22Rv1 (cell line): ENCODE measurements at regions not wholly inside any gene's neighbourhood (a gene's known extent, or its start where the extent isn't known, plus 50 kb on each side); places are given as distances from the start of the nearest gene placed in this dataset.

ENCODE experiments used
- ZFX ChIP-seq: fragments of 450-650 bp; IDR thresholded peaks from 2 replicates; pipeline ENCODE4 v1.6.1; 2017; ENCODE audit warnings: antibody characterized with exemption, borderline replicate concordance
- TF ChIP-seq, protein P1 (sequence below): fragments of 450-650 bp; IDR thresholded peaks from 2 replicates; pipeline ENCODE4 v1.5.1; 2017; ENCODE audit warnings: mild to moderate bottlenecking

GRCh38 chr3:11703146-11703545 is 59.4 kb upstream of the VGLL4 start:
- TF ChIP-seq, protein P1, sequence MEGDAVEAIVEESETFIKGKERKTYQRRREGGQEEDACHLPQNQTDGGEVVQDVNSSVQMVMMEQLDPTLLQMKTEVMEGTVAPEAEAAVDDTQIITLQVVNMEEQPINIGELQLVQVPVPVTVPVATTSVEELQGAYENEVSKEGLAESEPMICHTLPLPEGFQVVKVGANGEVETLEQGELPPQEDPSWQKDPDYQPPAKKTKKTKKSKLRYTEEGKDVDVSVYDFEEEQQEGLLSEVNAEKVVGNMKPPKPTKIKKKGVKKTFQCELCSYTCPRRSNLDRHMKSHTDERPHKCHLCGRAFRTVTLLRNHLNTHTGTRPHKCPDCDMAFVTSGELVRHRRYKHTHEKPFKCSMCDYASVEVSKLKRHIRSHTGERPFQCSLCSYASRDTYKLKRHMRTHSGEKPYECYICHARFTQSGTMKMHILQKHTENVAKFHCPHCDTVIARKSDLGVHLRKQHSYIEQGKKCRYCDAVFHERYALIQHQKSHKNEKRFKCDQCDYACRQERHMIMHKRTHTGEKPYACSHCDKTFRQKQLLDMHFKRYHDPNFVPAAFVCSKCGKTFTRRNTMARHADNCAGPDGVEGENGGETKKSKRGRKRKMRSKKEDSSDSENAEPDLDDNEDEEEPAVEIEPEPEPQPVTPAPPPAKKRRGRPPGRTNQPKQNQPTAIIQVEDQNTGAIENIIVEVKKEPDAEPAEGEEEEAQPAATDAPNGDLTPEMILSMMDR: no peak
- TF ChIP-seq ZFX: no peak
